Loucy (cell line): ENCODE measurements at regions not wholly inside any gene's neighbourhood (a gene's known extent, or its start where the extent isn't known, plus 50 kb on each side); places are given as distances from the start of the nearest gene placed in this dataset.

Source experiments
- H2AFZ ChIP-seq: fragments of 200-600 bp; sonication (generic); 2 replicates; pipeline ENCODE4 v1.6.0; 2016; ENCODE audit warnings: antibody characterized with exemption, mild to moderate bottlenecking, low read length, moderate library complexity
- H3F3A ChIP-seq: fragments of 200-600 bp; 2 replicates; pipeline ENCODE4 v1.6.0; 2016; ENCODE audit warnings: antibody characterized with exemption, low read depth, mild to moderate bottlenecking
- H3K27me3 ChIP-seq: fragments of 200-600 bp; sonication (generic); 2 replicates; pipeline ENCODE4 v1.6.1; 2014; ENCODE audit warnings: low read length, mild to moderate bottlenecking; ENCODE audit not compliant: insufficient read depth, poor library complexity, severe bottlenecking
- H3K36me3 ChIP-seq: fragments of 200-600 bp; sonication (generic); 2 replicates; pipeline ENCODE4 v1.6.1; 2016; ENCODE audit warnings: low read length; ENCODE audit not compliant: insufficient read depth
- H3K4me1 ChIP-seq: fragments of 200-600 bp; sonication (generic); 2 replicates; pipeline ENCODE4 v1.5.1; 2014; ENCODE audit warnings: low read length, mild to moderate bottlenecking; ENCODE audit not compliant: insufficient read depth, poor library complexity, severe bottlenecking
- H3K4me2 ChIP-seq: fragments of 200-600 bp; sonication (generic); 2 replicates; pipeline ENCODE4 v1.6.0; 2014; ENCODE audit warnings: antibody characterized with exemption, low read length, low read depth, mild to moderate bottlenecking; ENCODE audit not compliant: poor library complexity, severe bottlenecking
- H3K4me3 ChIP-seq: fragments of 200-600 bp; sonication (generic); 2 replicates; pipeline ENCODE4 v1.5.1; 2014; ENCODE audit warnings: low read length, mild to moderate bottlenecking, mixed read lengths; ENCODE audit not compliant: poor library complexity, severe bottlenecking
- H3K79me2 ChIP-seq: fragments of 200-600 bp; sonication (generic); 2 replicates; pipeline ENCODE4 v1.6.1; 2014; ENCODE audit warnings: low read length; ENCODE audit not compliant: insufficient read depth
- H3K9ac ChIP-seq: fragments of 200-600 bp; sonication (generic); 2 replicates; pipeline ENCODE4 v1.6.0; 2014; ENCODE audit warnings: mild to moderate bottlenecking, low read depth, low read length, moderate library complexity; ENCODE audit not compliant: poor library complexity, severe bottlenecking
- H3K9me2 ChIP-seq: fragments of 200-600 bp; sonication (generic); replicated peaks from 2 replicates; pipeline ENCODE4 v1.6.1; 2016; ENCODE audit warnings: low read depth, low read length, mixed read lengths
- H3K9me3 ChIP-seq: fragments of 200-600 bp; sonication (generic); 2 replicates; pipeline ENCODE4 v1.6.1; 2014; ENCODE audit warnings: mild to moderate bottlenecking, antibody characterized with exemption, low read length, low read depth; ENCODE audit not compliant: insufficient read depth
- H4K20me1 ChIP-seq: fragments of 200-600 bp; sonication (generic); 2 replicates; pipeline ENCODE4 v1.6.0; 2014; ENCODE audit warnings: antibody characterized with exemption, low read length, mild to moderate bottlenecking; ENCODE audit not compliant: insufficient read depth, poor library complexity, severe bottlenecking
- CTCF ChIP-seq: fragments of 200-600 bp; sonication (generic); conservative IDR thresholded peaks from 2 replicates; pipeline ENCODE4 v1.5.1; 2014; ENCODE audit warnings: mild to moderate bottlenecking, antibody characterized with exemption, low read length
- EZH2phosphoT487 ChIP-seq: fragments of 200-600 bp; IDR thresholded peaks from 2 replicates; pipeline ENCODE4 v1.6.1; 2018; ENCODE audit warnings: antibody characterized with exemption, mild to moderate bottlenecking, moderate library complexity, borderline replicate concordance

DNA sequence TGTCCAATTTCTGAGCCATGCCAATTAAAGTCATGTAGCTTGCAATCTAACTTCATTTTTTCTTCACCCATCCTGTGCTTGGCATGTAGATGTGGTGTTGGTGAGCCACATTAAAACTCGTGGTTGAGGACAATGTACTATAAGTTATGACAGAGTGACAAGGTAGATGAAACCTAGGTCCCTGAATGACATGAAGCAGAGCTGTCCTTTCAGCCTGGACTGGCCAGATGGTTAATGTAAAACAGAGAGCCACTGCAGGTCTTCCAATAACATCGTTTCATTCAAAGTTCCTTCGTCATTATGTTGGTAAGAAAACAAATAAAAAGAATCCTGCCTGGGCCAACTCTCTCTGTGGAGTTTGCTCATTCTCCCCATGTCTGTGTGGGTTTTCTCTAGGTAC lies 856.5 kb upstream of the SEMA6A start:
- no peaks in the 10 kb centered on the region for H3K36me3 ChIP-seq
- no peak for TF ChIP-seq CTCF
- no peak for TF ChIP-seq EZH2phosphoT487
- no peaks in the 10 kb centered on the region for H3K9me2 ChIP-seq
- no peaks in the 10 kb centered on the region for H4K20me1 ChIP-seq
- H3K27me3 ChIP-seq, result no peaks in the 10 kb centered on the region
- no peaks in the 10 kb centered on the region for H3K79me2 ChIP-seq
- H3K4me3 ChIP-seq, result no peak overlapping the region
- H3K9ac ChIP-seq, result no peak overlapping the region
- no peak overlapping the region for H2AFZ ChIP-seq
- no peak overlapping the region for H3K4me2 ChIP-seq
- no peaks in the 10 kb centered on the region for H3K9me3 ChIP-seq
- H3K4me1 ChIP-seq, result no peaks in the 10 kb centered on the region
- H3F3A ChIP-seq, result no peaks in the 10 kb centered on the region

GRCh38 chr5:117425163-117425562 lies 850.5 kb upstream of the SEMA6A start:
- no peaks in the 10 kb centered on the region for H3K4me1 ChIP-seq
- no peaks in the 10 kb centered on the region for H3K36me3 ChIP-seq
- H3K4me2 ChIP-seq, result no peak overlapping the region
- H3K9me3 ChIP-seq, result no peaks in the 10 kb centered on the region
- no peaks in the 10 kb centered on the region for H4K20me1 ChIP-seq
- no peaks in the 10 kb centered on the region for H3F3A ChIP-seq
- TF ChIP-seq EZH2phosphoT487, result no peak
- TF ChIP-seq CTCF, result no peak
- no peak overlapping the region for H3K9ac ChIP-seq
- no peaks in the 10 kb centered on the region for H3K9me2 ChIP-seq
- H3K4me3 ChIP-seq, result no peak overlapping the region
- no peaks in the 10 kb centered on the region for H3K27me3 ChIP-seq
- no peak overlapping the region for H2AFZ ChIP-seq
- H3K79me2 ChIP-seq, result no peaks in the 10 kb centered on the region

- Histone ChIP-seq H3K27me3 (no peaks in the 10 kb centered on the region), H4K20me1 (no peaks in the 10 kb centered on the region), H3K9me3 (no peaks in the 10 kb centered on the region), H3K9ac (no peak overlapping the region), H3K4me3 (no peak overlapping the region), H3K36me3 (no peaks in the 10 kb centered on the region), H3K4me2 (no peak overlapping the region), H3K79me2 (no peaks in the 10 kb centered on the region), H3K9me2 (no peaks in the 10 kb centered on the region), H3F3A (no peaks in the 10 kb centered on the region), H3K4me1 (no peaks in the 10 kb centered on the region), H2AFZ (no peak overlapping the region)
- no peak for TF ChIP-seq EZH2phosphoT487
- TF ChIP-seq CTCF, result no peak
Measured at GRCh38 chr5:117424559-117424958, 849.9 kb upstream of the SEMA6A start.
